ENCODE measurements at regions not wholly inside any gene's neighbourhood (a gene's known extent, or its start where the extent isn't known, plus 50 kb on each side); places are given as distances from the start of the nearest gene placed in this dataset.

DNA sequence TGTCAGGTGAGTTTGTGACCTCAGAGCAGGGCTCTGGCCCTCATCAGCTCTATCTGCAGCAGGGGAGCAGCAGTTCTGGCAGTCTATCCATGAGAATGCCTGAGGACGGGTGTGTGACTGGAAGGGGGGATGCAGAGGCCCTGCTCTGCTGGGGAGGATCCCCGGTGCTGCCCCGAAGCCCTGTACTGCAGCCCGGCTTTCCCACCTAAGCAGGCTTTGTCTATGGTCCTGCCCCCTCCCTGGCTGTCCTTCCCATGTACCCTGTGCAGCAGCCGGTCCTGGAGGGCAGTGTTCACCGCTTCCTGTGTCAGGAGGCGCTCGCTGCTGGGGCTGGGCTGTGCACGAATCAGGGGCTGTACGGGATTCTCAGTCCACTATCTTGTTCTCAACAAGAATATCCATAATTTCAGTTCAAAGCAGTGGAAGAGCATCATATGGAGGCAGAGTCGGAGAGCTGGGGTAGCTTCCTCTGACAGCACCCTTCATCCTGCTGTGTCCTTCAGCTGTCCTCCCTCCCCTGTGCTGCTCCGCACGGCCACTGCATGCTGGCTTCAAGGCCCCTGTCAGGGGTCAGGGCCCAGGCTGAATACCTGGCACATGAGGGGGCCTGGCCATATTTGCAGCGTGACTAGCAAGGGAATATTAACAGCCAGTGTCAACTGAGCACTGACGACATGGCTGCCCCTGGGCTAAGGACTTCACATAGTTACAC lies 125.2 kb downstream of the CTTN start:
- no peak for TF ChIP-seq CTCF (IDR thresholded peaks at IDR 0.05)
- no peak for TF ChIP-seq POLR2A (IDR thresholded peaks at IDR 0.05)
